ENCODE measurements at regions not wholly inside any gene's neighbourhood (a gene's known extent, or its start where the extent isn't known, plus 50 kb on each side); places are given as distances from the start of the nearest gene placed in this dataset.

DNA sequence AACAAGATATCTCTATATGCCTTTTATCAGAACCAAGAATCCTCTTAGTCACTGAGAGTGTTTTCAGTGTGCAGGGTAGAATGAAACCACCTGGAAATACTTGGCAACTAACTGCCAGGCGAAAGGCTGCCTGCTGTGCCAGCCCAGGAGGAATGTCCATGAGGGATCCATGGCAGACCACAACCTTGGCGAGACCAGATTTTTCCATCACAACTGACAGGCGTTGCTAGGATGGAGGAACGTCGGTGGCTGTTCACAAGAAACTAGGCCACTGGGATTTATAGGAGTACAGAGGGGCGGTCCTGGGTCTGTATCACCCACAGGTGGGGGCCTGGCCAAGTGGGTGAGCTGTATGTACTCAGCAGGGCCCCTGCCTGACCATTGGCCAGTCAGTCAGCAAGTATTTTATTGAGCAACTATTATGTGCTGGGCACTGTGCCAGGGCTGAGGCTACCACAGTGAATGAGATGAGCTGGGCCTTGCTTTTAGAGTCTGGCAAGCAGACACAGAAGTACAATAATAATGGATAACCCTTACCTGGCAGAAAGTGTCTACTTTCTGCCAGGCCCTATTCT lies 199.4 kb downstream of the FOXD2 start:
- TF ChIP-seq, protein P1, sequence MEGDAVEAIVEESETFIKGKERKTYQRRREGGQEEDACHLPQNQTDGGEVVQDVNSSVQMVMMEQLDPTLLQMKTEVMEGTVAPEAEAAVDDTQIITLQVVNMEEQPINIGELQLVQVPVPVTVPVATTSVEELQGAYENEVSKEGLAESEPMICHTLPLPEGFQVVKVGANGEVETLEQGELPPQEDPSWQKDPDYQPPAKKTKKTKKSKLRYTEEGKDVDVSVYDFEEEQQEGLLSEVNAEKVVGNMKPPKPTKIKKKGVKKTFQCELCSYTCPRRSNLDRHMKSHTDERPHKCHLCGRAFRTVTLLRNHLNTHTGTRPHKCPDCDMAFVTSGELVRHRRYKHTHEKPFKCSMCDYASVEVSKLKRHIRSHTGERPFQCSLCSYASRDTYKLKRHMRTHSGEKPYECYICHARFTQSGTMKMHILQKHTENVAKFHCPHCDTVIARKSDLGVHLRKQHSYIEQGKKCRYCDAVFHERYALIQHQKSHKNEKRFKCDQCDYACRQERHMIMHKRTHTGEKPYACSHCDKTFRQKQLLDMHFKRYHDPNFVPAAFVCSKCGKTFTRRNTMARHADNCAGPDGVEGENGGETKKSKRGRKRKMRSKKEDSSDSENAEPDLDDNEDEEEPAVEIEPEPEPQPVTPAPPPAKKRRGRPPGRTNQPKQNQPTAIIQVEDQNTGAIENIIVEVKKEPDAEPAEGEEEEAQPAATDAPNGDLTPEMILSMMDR (IDR thresholded peaks at IDR 0.05): no peak
- TF ChIP-seq POLR2A (IDR thresholded peaks at IDR 0.05): no peak

All from esophagus squamous epithelium (tissue), 4 donors.